ENCODE measurements at regions not wholly inside any gene's neighbourhood (a gene's known extent, or its start where the extent isn't known, plus 50 kb on each side); places are given as distances from the start of the nearest gene placed in this dataset.

DNA sequence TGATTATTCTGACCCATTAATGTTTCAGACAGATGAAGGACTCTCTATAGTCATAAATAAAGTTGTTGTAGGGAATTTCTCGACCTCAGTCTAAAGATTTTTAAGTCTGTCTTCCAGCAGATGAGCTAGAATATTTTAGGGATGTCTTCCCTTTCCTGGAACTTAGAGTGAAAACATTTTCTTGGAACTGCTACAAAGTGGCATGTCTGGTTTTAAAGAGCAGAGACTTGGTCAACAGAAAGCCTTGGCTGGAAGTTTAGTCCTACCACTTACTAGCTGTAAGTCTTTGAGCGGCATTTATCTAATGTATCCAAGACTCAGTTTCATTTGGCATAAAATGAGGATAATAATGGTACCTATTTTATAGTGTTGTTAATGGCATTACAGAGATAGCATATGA is 120.0 kb upstream of the TGFBR2 start:
- Histone ChIP-seq H3K9me3 (ENCODE audit: control insufficient read depth, insufficient read depth, low read depth, low read length) (no peaks in the 10 kb centered on the region), H4K20me1 (ENCODE audit: control insufficient read depth, extremely low read depth, insufficient read depth, low read length) (no peaks in the 10 kb centered on the region), H3K36me3 (ENCODE audit: control insufficient read depth, insufficient read depth, low read length) (no peaks in the 10 kb centered on the region), H3K4me3 (replicated peaks in 1 of 4; ENCODE audit: control extremely low read depth in 1 of 4, insufficient read depth in 1 of 4, low read depth in 3 of 4, low read length in 4 of 4) (no peak overlapping the region), H3K27me3 (ENCODE audit: control insufficient read depth, insufficient read depth, low read length) (no peaks in the 10 kb centered on the region), H2AFZ (ENCODE audit: low read length) (no peak overlapping the region), H3K4me1 (ENCODE audit: control insufficient read depth, extremely low read depth, insufficient read depth, low read length) (no peaks in the 10 kb centered on the region), H3K9ac (ENCODE audit: insufficient read depth, low read length) (no peak overlapping the region), H3K4me2 (ENCODE audit: extremely low read depth, insufficient read depth, low read length) (no peak overlapping the region), H3K79me2 (ENCODE audit: control insufficient read depth, insufficient read depth, low read length) (no peaks in the 10 kb centered on the region), H3K27ac (ENCODE audit: insufficient read depth, low read length) (no peak overlapping the region)
- TF ChIP-seq CTCF (conservative IDR thresholded peaks at IDR 0.05 in 1 of 2, IDR thresholded peaks at IDR 0.05 in 1 of 2; ENCODE audit: low read depth in 1 of 2, low read length in 2 of 2) (no peak), EZH2 (IDR thresholded peaks at IDR 0.05; ENCODE audit: low read length, missing control alignments) (no peak)
- no peak for DNase-seq (ENCODE audit: low read depth in 2 of 2)

- no peaks in the 10 kb centered on the region for H3K79me2 ChIP-seq (ENCODE audit: control insufficient read depth, insufficient read depth, low read length)
- no peak overlapping the region for H3K4me3 ChIP-seq (replicated peaks in 1 of 4; ENCODE audit: control extremely low read depth in 1 of 4, insufficient read depth in 1 of 4, low read depth in 3 of 4, low read length in 4 of 4)
- H3K9me3 ChIP-seq (ENCODE audit: control insufficient read depth, insufficient read depth, low read depth, low read length), result no peaks in the 10 kb centered on the region
- no peak overlapping the region for H3K4me2 ChIP-seq (ENCODE audit: extremely low read depth, insufficient read depth, low read length)
- TF ChIP-seq EZH2 (IDR thresholded peaks at IDR 0.05; ENCODE audit: low read length, missing control alignments), result no peak
- TF ChIP-seq CTCF (conservative IDR thresholded peaks at IDR 0.05 in 1 of 2, IDR thresholded peaks at IDR 0.05 in 1 of 2; ENCODE audit: low read depth in 1 of 2, low read length in 2 of 2), result no peak
- H3K27ac ChIP-seq (ENCODE audit: insufficient read depth, low read length), result no peak overlapping the region
- DNase-seq (ENCODE audit: low read depth in 2 of 2), result no peak
- H3K4me1 ChIP-seq (ENCODE audit: control insufficient read depth, extremely low read depth, insufficient read depth, low read length), result peaks cover 3% of the 10 kb centered on the region
- no peak overlapping the region for H2AFZ ChIP-seq (ENCODE audit: low read length)
- H3K36me3 ChIP-seq (ENCODE audit: control insufficient read depth, insufficient read depth, low read length), result no peaks in the 10 kb centered on the region
- no peaks in the 10 kb centered on the region for H4K20me1 ChIP-seq (ENCODE audit: control insufficient read depth, extremely low read depth, insufficient read depth, low read length)
- no peaks in the 10 kb centered on the region for H3K27me3 ChIP-seq (ENCODE audit: control insufficient read depth, insufficient read depth, low read length)
- H3K9ac ChIP-seq (ENCODE audit: insufficient read depth, low read length), result no peak overlapping the region
These were observed 118.2 kb upstream of the TGFBR2 start for GRCh38 chr3:30488070-30488756.

GRCh38 chr3:30492322-30493192 is 113.8 kb upstream of the TGFBR2 start:
- Histone ChIP-seq H3K4me2 (ENCODE audit: extremely low read depth, insufficient read depth, low read length) (no peak overlapping the region), H3K27ac (ENCODE audit: insufficient read depth, low read length) (no peak overlapping the region)

More at GRCh38 chr3:30492322-30493192, 113.8 kb upstream of the TGFBR2 start:
- H3K79me2 ChIP-seq (ENCODE audit: control insufficient read depth, insufficient read depth, low read length), result no peaks in the 10 kb centered on the region
- TF ChIP-seq EZH2 (IDR thresholded peaks at IDR 0.05; ENCODE audit: low read length, missing control alignments) (no peak), CTCF (conservative IDR thresholded peaks at IDR 0.05 in 1 of 2, IDR thresholded peaks at IDR 0.05 in 1 of 2; ENCODE audit: low read depth in 1 of 2, low read length in 2 of 2) (no peak)
- H3K36me3 ChIP-seq (ENCODE audit: control insufficient read depth, insufficient read depth, low read length), result no peaks in the 10 kb centered on the region
- no peak overlapping the region for H3K4me3 ChIP-seq (replicated peaks in 1 of 4; ENCODE audit: control extremely low read depth in 1 of 4, insufficient read depth in 1 of 4, low read depth in 3 of 4, low read length in 4 of 4)
- H3K9ac ChIP-seq (ENCODE audit: insufficient read depth, low read length), result no peak overlapping the region
- no peak overlapping the region for H2AFZ ChIP-seq (ENCODE audit: low read length)
- H3K27me3 ChIP-seq (ENCODE audit: control insufficient read depth, insufficient read depth, low read length), result no peaks in the 10 kb centered on the region
- H4K20me1 ChIP-seq (ENCODE audit: control insufficient read depth, extremely low read depth, insufficient read depth, low read length), result no peaks in the 10 kb centered on the region
- peak; percentile 39 to 74 for DNase-seq (ENCODE audit: low read depth in 2 of 2)
- H3K9me3 ChIP-seq (ENCODE audit: control insufficient read depth, insufficient read depth, low read depth, low read length), result no peaks in the 10 kb centered on the region
- H3K4me1 ChIP-seq (ENCODE audit: control insufficient read depth, extremely low read depth, insufficient read depth, low read length), result peaks cover 10% of the 10 kb centered on the region

Data from fibroblast of lung (primary cell).